HepG2 (cell line): ENCODE measurements at regions not wholly inside any gene's neighbourhood (a gene's known extent, or its start where the extent isn't known, plus 50 kb on each side); places are given as distances from the start of the nearest gene placed in this dataset.

Experiments
- CTCF ChIP-seq: sonication (generic); formaldehyde crosslinking; IDR thresholded peaks from 2 replicates; pipeline ENCODE4 v1.5.0; 2020; ENCODE audit warnings: mild to moderate bottlenecking, missing genetic modification reagents, moderate library complexity
- ZNF576 ChIP-seq: sonication (generic); formaldehyde crosslinking; IDR thresholded peaks from 2 replicates; pipeline ENCODE4 v1.4.0; 2020; ENCODE audit warnings: mild to moderate bottlenecking, missing genetic modification reagents
- ZNF749 ChIP-seq: sonication (generic); formaldehyde crosslinking; IDR thresholded peaks from 2 replicates; pipeline ENCODE4 v1.8.0; 2022; ENCODE audit warnings: mild to moderate bottlenecking, missing genetic modification reagents, moderate library complexity, borderline replicate concordance
- TF ChIP-seq, protein P1 (sequence below): sonication (generic); formaldehyde crosslinking; IDR thresholded peaks from 2 replicates; pipeline ENCODE4 v1.9.0; 2021; ENCODE audit warnings: missing genetic modification reagents, mild to moderate bottlenecking, borderline replicate concordance

- TF ChIP-seq CTCF (CRISPR knock-in tag) (no peak), ZNF576 (no peak), ZNF749 (no peak)
- TF ChIP-seq, protein P1, sequence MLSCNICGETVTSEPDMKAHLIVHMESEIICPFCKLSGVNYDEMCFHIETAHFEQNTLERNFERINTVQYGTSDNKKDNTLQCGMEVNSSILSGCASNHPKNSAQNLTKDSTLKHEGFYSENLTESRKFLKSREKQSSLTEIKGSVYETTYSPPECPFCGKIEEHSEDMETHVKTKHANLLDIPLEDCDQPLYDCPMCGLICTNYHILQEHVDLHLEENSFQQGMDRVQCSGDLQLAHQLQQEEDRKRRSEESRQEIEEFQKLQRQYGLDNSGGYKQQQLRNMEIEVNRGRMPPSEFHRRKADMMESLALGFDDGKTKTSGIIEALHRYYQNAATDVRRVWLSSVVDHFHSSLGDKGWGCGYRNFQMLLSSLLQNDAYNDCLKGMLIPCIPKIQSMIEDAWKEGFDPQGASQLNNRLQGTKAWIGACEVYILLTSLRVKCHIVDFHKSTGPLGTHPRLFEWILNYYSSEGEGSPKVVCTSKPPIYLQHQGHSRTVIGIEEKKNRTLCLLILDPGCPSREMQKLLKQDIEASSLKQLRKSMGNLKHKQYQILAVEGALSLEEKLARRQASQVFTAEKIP (CRISPR knock-in tag), result no peak
Observed at GRCh38 chr3:157755233-157755632, 252.0 kb upstream of the VEPH1 start.
